HK-2 (cell line): ENCODE measurements at regions not wholly inside any gene's neighbourhood (a gene's known extent, or its start where the extent isn't known, plus 50 kb on each side); places are given as distances from the start of the nearest gene placed in this dataset.
"Not testable (repeated sequence)": the region's sequence is repeated elsewhere in the genome, so short reads cannot be mapped to it uniquely, and the experiment has no call there.

ENCODE experiments used
- DNase-seq: peaks from one replicate; pipeline ENCODE4 v3.0.0-alpha.2; 2018; ENCODE audit not compliant: unreplicated experiment

DNA sequence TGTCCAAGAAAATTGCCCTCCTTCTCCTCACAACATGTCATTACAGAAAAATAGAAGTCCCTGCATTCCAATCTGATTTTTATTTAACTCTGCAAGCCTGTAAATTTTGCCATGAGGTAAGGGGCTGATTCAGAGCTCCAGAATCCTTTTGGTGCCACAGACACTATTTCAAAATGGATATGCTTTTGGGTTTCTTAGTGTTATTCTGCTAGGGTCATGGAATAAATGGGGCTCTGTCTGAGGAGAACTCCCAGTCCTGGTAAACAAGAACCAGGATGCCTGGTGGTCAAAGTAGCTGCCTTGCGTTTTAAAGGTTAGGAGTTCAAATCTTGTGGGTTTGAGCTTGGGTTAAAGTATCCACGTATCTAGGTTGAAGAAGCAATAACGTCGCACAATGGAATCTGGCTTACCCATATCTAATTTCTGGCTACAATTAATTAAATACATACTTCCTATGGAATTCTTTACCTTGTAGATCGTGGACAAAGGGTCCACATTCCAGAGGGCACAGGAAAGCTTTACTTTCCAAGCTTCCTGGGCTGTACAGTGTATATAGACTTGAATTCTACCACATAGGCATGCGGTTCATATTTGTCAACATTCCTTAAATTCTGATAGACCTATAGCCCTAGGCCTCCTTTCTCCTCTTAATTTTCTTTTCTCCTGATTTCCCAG is 98.0 kb upstream of the CDC42BPA start:
- no peak for DNase-seq

- no peak for DNase-seq
These were observed 97.0 kb upstream of the CDC42BPA start for GRCh38 chr1:227415115-227415790.

DNA sequence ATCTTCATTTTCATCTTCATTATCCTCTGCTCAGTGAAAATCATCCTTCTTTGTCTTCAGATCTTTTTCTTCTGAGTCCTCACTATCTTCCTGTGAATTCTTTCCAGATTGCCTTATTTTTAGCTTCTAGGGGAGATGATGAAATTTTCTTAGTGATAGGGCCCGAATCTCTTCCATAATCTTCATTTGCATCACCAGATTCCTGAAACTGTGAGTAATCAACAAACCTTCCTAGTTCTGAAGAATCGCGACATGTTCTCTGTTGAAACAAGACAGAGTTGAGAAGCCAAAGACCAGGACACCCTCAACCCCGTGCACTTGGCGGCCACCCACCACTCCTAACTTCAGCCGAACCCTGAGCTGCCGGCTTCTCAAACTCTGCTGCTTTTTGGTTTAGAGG is 92.8 kb upstream of the CDC42BPA start:
- DNase-seq: no peak

- DNase-seq: not testable (repeated sequence)
These were observed 88.0 kb upstream of the CDC42BPA start for GRCh38 chr1:227406332-227406731.

- DNase-seq: no peak
These were observed 85.2 kb upstream of the CDC42BPA start for GRCh38 chr1:227403535-227403934.

DNA sequence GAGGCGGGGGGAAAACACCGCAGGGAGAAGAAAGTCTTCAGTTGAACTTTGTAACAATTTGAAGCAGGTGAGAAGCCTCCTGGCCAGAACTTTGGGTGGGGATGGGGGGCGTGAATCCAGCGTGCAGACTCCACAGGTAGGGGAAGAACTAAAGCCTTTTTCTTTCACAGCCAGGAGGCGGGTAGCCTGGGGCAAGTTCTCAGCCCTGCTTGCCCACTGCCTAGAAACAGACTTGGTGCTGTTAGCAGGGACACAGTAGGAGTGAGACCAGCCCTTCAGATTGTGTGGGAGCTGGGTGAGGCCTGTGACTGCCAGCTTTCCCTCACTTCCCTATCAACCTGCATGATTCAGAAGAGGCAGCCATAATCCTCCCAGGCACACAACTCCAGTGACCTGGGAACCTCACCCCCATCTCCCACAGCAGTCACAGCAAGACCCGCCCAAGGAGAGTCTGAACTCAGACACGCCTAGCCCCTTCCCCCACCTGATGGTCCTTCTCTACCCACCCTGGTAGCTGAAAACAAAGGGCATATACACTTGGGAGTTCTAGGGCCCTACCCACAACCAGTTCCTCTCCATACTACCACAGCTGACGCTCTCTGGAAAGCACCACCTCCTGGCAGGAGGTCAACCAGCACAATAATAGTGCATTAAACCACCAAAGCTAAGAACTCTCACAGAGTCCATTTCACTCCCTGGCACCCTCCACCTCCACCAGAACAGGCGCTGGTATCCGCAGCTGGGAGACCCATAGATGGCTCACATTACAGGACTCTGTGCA is 83.5 kb upstream of the CDC42BPA start:
- DNase-seq: no peak

- no peak for DNase-seq
These were observed 80.9 kb upstream of the CDC42BPA start for GRCh38 chr1:227399152-227399730.

DNA sequence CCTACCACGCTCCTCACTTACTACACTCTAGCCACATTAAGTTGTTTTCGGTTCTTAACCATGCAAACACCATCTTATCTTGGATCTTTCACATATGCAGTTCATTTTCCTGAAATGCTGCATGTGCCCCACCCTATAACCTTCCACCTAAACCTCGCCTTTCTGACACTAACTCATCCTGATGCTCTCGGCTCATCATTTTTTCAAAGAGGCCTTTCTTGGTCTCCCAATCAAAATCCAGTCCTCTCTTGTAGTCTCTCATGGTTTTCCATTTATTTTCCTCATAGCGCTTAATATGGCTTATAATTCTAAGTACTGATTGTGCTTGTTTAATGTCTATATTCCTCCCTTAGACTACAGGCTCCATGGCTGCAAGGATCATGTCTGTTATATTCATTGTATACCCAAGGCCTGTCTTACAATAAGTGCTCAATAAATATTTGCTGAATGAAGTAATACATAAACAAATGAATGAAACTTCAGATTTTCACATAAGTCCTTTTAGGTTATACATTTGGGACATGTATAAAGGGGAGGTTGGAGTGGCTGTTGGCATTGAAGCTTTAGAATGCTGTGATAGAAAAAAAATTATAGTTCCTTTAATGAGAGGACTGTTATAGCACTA is 79.2 kb upstream of the CDC42BPA start:
- no peak for DNase-seq

- no peak for DNase-seq
These were observed 78.5 kb upstream of the CDC42BPA start for GRCh38 chr1:227396539-227397353.

GRCh38 chr1:227395426-227396028 is 77.2 kb upstream of the CDC42BPA start:
- DNase-seq: no peak

- no peak for DNase-seq
These were observed 74.9 kb upstream of the CDC42BPA start for GRCh38 chr1:227392984-227393764.

DNA sequence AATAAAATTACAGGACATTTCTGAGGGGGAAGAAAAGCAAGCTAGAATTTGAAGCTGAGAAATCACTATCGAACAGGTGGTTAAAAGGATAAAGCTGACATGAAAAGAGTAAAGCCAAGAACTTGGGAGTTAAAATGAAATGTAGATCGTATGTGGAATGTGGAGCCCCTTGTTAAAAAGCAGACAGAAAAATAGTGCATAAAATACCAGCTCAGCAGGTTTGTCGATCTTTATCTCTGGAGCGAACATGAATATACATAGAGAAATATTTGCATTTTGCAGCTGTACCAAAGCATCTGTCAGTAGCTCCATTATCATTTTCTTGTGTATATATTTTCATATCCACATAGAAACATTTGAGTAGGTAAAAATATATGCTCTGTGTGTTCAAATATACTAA is 73.6 kb upstream of the CDC42BPA start:
- no peak for DNase-seq

DNA sequence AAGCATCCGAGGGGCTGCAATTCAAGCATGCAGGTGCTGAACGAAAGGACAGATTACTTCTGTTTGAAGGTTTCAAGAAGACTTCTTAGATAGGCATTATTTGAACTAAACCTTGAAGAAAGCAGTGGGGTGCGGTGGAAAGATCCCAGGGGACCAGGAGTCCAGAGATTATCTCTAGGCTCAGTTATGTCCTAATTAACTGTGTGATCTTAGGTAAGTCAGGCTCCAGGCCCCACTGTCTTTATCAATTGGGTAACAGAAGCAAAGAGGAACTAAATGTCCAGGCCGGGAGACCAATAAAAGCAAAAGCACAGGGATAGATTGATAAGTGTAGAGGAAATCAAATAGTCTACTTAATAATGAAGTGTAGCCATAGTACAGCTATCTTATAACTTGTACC is 72.9 kb upstream of the CDC42BPA start:
- no peak for DNase-seq

- no peak for DNase-seq
These were observed 72.2 kb upstream of the CDC42BPA start for GRCh38 chr1:227390525-227390924.

DNA sequence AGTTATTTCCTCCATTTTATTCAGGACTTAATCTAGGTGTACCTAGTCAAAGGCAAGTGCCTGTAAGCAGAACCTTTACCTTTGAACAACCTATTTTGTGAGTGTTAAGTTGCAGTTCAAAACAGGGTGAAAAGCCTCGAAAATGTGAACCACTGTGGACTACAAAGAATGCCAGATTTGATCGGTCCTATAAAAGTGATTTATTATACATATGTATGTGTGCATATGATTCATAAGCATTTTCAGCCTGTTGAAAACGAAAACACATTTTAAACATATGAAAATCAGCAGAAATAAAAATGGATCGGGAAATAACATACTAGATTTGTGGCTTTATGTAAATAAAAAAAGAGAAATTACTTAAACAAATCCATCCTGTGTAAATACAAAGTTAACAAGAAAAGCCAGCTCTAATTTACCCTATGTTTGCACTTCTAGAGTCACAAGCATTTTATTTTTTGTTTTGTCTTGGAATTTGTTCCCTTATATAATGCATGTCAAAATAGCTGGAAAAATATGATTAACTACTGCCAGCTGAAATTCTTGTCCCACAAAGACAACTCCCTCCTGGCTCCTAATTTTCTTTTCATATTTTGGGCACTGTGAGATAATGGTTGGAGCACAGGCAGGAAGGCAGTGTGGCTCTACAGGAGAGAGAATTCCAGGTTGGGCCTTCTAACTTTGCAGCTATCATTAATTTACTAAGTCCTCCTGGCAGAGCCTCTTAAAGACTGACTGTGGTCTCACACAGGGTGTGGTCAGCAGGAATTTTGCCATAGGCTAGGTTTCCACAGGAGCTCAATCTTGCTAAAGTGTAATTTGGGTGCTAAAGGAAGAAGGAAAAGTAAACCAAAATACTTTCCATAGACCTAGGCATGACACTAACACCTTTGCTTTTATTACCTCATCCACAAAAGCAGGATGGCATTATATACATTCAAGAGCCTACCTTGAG is 70.2 kb upstream of the CDC42BPA start:
- DNase-seq: no peak

- DNase-seq: no peak
These were observed 61.2 kb upstream of the CDC42BPA start for GRCh38 chr1:227379555-227379892.

DNA sequence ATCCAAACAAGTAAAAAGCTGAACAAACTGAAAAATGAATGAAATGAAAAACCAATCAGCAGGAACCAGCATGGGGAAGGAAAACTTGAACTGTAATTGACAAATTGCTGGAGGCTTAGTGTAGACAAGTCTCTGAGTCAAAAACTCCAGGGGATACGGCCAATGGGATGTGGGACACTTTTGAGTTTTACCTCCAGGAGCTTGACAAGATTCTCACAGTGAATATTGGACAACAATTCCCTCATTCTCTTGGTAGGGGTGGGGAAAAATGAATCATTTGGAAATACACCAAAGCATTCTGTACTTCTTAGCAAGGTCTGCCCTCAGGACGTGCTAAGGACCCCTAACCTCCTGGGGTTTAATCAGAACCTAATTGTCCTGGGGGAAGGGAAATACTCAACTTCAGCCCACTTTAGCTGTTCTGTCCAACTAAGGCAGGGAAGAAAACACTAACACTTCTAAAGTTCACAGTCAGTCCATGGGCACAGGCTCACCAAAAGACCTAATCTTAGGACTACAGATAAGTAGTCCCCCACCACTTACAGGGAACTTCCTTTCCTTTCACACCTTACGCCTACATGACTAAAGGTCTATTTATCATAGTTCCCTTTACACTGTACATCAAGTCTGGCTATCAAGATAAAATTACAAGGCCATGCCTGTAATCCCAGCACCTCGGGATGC is 60.7 kb upstream of the CDC42BPA start:
- no peak for DNase-seq

DNA sequence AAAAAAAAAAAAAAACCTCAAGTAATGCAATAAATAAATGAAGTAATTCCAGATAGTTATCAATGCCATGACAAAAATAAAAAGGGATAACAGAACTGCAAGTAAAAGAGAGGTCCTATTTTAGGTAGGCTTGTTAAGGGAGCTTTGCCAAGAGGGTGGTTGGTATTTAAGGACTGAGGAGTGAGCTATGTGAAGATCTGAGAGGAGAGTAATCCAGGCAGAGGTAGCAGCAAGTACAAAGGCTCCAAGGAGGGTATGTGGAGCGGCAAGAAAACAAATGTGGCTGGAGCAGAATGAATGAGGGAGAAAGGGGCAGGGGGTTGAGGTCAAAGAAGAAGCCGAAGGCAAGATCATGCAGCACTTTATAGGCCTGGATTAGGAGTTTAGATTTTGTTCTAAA is 59.9 kb upstream of the CDC42BPA start:
- no peak for DNase-seq
